GM12891 (cell line): ENCODE measurements at regions not wholly inside any gene's neighbourhood (a gene's known extent, or its start where the extent isn't known, plus 50 kb on each side); places are given as distances from the start of the nearest gene placed in this dataset.
A peak's percentile ranks its signal among the peaks of the same experiment; 100 is the strongest.

Experiments used
- DNase-seq: peaks from one replicate; pipeline ENCODE4 v3.0.0; 2011; ENCODE audit warnings: low spot score; ENCODE audit not compliant: insufficient read length
- FAIRE-seq: peaks from 2 replicates; lab custom pipeline; 2011; peaks lifted over from hg19 to GRCh38; lab: Jason Lieb, UNC
- PAX5 ChIP-seq: IDR thresholded peaks from 2 replicates; pipeline ENCODE4 v1.6.1; 2011; ENCODE audit warnings: low read length, moderate library complexity, mild to moderate bottlenecking; ENCODE audit not compliant: insufficient read depth, severe bottlenecking
- POLR2A ChIP-seq: IDR thresholded peaks from 2 replicates; pipeline ENCODE4 v1.6.1; 2011; ENCODE audit warnings: low read depth, low read length, control low read depth
- POLR2AphosphoS5 ChIP-seq: IDR thresholded peaks from 2 replicates; pipeline ENCODE4 v1.6.1; 2011; ENCODE audit warnings: low read depth, low read length, control low read depth
- POU2F2 ChIP-seq: IDR thresholded peaks from 2 replicates; pipeline ENCODE4 v1.6.1; 2011; ENCODE audit warnings: low read depth, mild to moderate bottlenecking, control low read depth, low read length, moderate library complexity
- SPI1 ChIP-seq: IDR thresholded peaks from 2 replicates; pipeline ENCODE4 v1.6.1; 2011; ENCODE audit warnings: low read depth, low read length, control low read depth
- TAF1 ChIP-seq: IDR thresholded peaks from 2 replicates; pipeline ENCODE4 v1.6.1; 2011; ENCODE audit warnings: low read depth, low read length, control low read depth

DNA sequence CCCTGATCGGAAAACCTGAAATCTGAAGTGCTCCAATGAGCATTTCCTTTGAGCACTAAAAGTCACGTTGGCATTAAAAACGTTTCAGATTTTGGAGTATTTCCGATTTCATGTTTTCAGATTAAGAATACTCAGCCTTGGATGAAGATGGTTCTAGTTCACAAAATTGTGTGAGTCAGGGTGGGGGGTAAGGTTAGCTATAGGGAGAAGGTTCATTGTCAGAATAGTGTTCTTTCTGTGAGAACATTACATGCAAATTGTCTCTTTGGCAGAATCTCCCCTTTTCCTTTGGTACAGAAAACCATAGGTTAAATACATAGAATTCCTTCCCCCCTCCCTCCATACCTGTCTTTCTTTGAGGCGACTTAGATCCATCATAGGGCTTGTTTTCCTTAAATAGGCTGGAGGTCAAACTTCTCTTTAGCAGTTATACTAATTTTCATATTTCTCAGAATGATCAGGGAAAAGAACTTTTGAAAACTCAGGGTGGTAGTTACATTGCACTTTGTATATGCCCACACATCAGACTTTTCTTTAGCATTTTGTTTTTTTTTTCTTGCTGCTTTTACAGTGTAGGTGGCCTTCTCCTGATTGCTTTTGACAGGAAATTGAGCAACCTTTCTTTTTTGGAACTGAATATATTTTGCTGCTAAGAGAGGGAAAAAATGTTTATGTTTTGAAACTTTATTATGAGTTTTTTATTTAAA, 503.5 kb downstream of the PCNX1 start:
- DNase-seq (no peak), FAIRE-seq (no peak)

DNA sequence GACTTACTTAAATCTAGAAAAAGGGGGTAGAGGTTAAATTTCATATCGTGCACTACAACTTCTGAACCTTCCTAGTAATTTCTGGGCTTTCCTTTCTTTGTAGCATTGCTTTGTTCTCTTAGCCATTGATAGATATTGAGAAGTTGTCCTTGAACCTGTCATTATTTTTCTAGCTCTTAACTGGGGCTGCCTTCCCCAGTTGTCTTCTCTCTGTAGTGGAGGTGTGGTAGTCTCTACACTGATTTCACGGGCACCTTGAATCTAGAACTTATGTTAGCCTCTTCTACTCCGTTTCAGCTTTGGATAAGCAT, 504.0 kb downstream of the PCNX1 start:
- TF ChIP-seq TAF1 (no peak), POLR2A (no peak), PAX5 (no peak), POU2F2 (no peak), SPI1 (no peak), POLR2AphosphoS5 (no peak)
- DNase-seq: no peak
- peak; percentile 45 for FAIRE-seq

More for the DNA sequence above, 503.5 kb downstream of the PCNX1 start:
- TF ChIP-seq POU2F2 (no peak), POLR2AphosphoS5 (no peak), PAX5 (no peak), TAF1 (no peak), SPI1 (no peak), POLR2A (no peak)

DNA sequence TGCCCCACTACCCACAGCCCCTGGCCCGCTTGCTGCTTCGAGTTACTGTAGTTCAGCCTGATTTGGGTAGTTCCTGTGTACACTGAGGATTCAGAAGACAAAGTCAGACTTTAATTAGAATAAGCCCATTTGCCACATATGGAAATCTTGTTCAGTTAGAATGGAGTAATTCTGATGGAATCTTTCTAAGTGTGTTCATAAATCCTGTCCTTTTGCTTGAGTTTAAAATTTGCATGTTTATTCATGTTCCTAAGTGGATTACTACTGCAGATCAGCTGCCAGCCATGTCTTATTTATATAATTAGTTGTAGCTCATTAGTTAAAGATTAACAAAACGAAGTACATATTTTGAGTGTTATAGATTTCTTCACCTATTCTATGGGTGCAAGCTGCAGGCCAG, 504.5 kb downstream of the PCNX1 start:
- DNase-seq (no peak), FAIRE-seq (no peak)
- TF ChIP-seq TAF1: no peak
- no peak for TF ChIP-seq SPI1
- TF ChIP-seq POLR2AphosphoS5: no peak
- no peak for TF ChIP-seq PAX5
- no peak for TF ChIP-seq POLR2A
- no peak for TF ChIP-seq POU2F2

DNA sequence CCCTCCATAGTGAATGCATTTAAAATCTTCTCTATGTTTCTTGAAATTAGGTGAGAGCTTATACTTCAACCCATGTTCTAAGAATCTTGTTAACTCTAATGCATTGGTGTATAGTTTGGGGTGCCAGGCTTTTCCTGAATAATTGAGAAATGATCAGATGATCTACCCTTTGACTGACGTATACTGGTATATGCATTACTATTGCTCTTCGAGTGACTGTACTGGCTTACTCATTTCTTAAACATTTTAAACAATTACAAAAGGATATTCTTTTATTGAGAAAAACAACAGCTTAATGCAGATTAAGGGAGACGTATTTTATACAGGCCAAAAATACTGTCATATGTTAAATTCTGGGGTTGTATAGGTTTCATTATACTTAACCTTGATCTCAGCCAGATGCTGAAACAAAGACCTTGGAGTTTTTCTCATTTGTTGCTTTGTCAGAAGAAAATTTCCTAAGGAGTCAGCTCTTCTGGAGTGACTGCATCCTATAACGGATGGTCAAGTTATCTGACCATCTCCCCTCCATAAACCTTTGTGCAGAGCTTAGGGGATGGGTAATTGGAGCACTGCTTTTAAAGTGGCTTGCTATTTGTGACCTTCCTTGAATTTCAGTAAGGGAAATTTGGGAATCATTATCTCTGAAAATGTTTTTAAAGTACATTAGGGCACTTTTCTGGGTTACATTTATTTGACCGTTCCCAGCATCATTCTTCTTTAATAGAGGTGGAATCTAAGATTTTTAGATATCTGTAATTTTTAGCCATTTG, 507.6 kb downstream of the PCNX1 start:
- DNase-seq: no peak
- TF ChIP-seq TAF1 (no peak), POLR2A (no peak), SPI1 (no peak), POLR2AphosphoS5 (no peak), PAX5 (no peak), POU2F2 (no peak)
- no peak for FAIRE-seq

DNA sequence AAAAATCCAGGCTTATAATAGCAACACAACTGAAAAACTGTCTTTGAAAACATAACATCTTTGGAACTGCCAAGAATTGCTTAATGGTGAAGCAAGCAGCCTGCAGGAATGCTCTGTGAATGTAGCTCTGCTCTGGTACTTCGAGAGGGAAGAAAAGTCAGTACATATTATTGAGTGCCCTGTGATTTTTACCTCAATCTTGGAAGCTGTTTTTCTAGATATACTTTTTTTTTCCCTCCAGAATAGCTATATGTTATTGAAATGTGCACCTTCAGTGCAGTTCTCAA, 508.1 kb downstream of the PCNX1 start:
- FAIRE-seq: no peak
- TF ChIP-seq PAX5 (no peak), TAF1 (no peak), POU2F2 (no peak), SPI1 (no peak), POLR2A (no peak), POLR2AphosphoS5 (no peak)
- DNase-seq: no peak

DNA sequence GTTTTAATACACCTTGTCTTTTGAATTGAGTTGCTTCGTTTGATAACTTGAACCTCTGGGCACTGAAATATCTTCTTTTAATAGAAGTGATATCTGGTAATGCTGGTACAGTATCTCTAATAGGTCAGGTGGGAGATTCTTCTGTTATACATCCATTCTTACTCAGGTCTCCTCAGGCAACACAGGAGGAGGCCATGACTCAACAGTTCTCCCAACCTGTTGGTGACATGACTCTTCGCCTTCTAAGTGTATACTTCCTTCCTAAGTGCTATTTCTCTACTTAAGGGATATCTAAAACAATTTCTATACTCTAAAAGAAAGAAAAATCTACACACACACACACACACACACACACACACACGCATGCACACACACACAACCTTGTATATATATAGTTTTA, 509.1 kb downstream of the PCNX1 start:
- FAIRE-seq: no peak
- DNase-seq: no peak
- TF ChIP-seq POLR2AphosphoS5: no peak
- TF ChIP-seq SPI1: no peak
- TF ChIP-seq PAX5: no peak
- TF ChIP-seq TAF1: no peak
- TF ChIP-seq POLR2A: no peak
- no peak for TF ChIP-seq POU2F2

DNA sequence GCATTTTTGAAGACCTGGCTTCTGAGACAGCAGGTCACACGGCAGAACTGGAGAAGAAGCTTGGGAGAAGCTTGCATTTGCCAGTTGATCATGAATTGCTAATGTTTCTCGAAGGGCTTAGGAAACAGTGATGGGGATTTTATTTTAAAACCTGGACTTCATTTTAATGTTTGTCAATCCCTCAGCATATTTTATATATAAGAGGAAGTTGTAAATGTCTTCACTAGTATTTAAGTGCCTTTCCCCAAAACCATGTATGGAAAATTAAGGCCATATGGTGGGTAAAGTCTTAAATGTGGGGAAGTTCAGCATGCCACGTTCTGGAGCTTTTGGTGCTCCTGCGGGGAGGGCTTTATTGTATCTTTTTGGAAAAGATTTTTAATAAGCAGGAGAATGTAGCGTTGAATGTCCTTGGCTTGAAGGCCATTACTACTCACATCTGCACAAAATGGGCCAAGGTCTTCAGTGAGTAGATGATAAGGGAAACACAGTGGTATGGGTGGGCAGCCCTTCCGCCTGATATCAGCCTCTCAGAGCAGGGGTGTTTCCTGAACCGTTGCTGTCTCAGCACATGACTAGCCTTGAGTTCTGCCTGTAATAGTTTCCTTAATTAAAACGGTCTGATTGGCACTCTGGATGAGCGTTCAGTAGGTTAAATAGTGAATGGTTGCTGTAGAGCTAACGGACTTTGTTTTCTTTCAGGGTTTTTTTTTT, 511.4 kb downstream of the PCNX1 start:
- DNase-seq: no peak
- peak; percentile 45 for FAIRE-seq
- TF ChIP-seq POU2F2: no peak
- TF ChIP-seq TAF1: no peak

DNA sequence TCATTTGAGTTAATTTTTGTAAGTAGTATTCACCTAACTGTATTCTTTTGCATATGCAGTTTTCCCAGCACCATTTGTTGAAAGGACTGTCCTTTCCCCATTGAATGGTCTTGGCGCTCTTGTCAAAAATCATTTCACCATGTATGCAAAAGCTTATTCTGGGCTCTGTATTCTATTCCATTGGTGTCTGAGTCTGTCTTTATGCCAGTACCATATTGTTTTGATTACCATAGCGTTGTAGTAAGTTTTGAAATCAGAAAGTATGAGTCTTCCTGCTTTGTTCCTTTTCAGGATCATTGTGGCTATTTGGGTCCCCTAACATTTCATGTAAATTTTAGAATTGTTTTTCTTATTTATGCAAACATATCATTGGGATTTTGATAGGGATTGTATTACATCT, 508.7 kb upstream of the RGS6 start:
- TF ChIP-seq SPI1 (no peak), POLR2A (no peak), POU2F2 (no peak), PAX5 (no peak), POLR2AphosphoS5 (no peak), TAF1 (no peak)
- DNase-seq (no peak), FAIRE-seq (no peak)

DNA sequence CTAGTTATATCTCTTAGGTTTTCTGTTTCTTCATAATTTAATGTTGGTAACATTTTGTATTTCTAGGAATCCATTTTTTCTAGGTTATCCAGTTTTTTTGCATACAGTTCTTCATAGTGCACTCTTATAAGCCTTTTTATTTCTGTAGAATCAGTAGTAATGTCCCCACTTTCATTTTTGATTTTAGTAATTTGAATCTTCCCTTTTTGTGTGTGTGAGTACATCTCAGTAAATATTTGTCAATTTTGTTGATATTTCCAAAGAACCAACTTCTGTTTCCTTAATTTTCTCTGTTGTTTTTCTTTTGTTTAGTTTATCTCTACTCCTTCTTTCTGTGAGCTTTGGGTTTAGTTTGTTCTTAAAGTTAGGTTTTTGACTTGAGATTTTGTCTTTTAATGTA, 507.3 kb upstream of the RGS6 start:
- no peak for FAIRE-seq
- TF ChIP-seq POU2F2: no peak
- TF ChIP-seq POLR2AphosphoS5: no peak
- no peak for TF ChIP-seq POLR2A
- no peak for TF ChIP-seq PAX5
- TF ChIP-seq SPI1: no peak
- TF ChIP-seq TAF1: no peak

DNA sequence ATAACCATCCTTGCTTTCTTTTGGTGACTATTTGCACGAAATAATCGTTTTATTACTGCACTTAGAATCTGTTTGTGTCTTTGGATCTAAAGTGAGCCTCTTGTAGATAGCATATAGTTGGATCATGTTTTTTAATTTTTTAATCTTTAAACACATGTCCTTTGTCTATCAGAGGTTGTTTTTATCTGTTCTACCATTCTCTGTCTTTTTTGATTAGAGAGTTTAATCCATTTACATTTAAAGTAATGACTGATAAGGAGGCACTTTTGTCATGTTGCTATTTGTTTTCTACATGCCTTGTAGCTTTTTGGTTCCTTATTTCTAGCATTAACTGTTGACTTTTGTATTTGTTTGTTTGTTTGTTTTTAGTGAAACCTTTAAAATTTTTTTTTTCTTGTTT, 506.2 kb upstream of the RGS6 start:
- no peak for DNase-seq
- FAIRE-seq: no peak
- no peak for TF ChIP-seq POLR2AphosphoS5
- no peak for TF ChIP-seq PAX5
- no peak for TF ChIP-seq TAF1
- TF ChIP-seq POLR2A: no peak
- no peak for TF ChIP-seq SPI1

More for the DNA sequence above, 507.3 kb upstream of the RGS6 start:
- DNase-seq: no peak
